ENCODE measurements at regions not wholly inside any gene's neighbourhood (a gene's known extent, or its start where the extent isn't known, plus 50 kb on each side); places are given as distances from the start of the nearest gene placed in this dataset.
"Not testable (repeated sequence)": the region's sequence is repeated elsewhere in the genome, so short reads cannot be mapped to it uniquely, and the experiment has no call there.

GRCh38 chr10:2548071-2548470 lies 519.3 kb upstream of the PFKP start:
- no peak overlapping the region for H3K27ac ChIP-seq (replicated peaks)
- intact Hi-C loops (cut with micrococcal nuclease), result no loop called here
- H3K36me3 ChIP-seq, result no peaks in the 10 kb centered on the region
- H3K27me3 ChIP-seq (ENCODE audit: low read depth), result peaks cover 8% of the 10 kb centered on the region
- no peak for TF ChIP-seq CTCF (IDR thresholded peaks at IDR 0.05; ENCODE audit: borderline replicate concordance)
- H3K4me3 ChIP-seq, result no peak overlapping the region
- no peak for DNase-seq
- H3K9me3 ChIP-seq (replicated peaks), result no peaks in the 10 kb centered on the region
- H3K4me1 ChIP-seq, result no peaks in the 10 kb centered on the region

GRCh38 chr10:2547606-2548005 lies 519.7 kb upstream of the PFKP start:
- intact Hi-C loops (cut with micrococcal nuclease), result no loop called here
- H3K27me3 ChIP-seq (ENCODE audit: low read depth), result peaks cover 8% of the 10 kb centered on the region
- H3K4me3 ChIP-seq, result no peak overlapping the region
- TF ChIP-seq CTCF (IDR thresholded peaks at IDR 0.05; ENCODE audit: borderline replicate concordance), result no peak
- no peaks in the 10 kb centered on the region for H3K4me1 ChIP-seq
- H3K27ac ChIP-seq (replicated peaks), result no peak overlapping the region
- H3K36me3 ChIP-seq, result no peaks in the 10 kb centered on the region
- DNase-seq, result no peak
- no peaks in the 10 kb centered on the region for H3K9me3 ChIP-seq (replicated peaks)

GRCh38 chr10:2546894-2547293 lies 520.5 kb upstream of the PFKP start:
- H3K9me3 ChIP-seq (replicated peaks); H3K36me3 ChIP-seq; H3K4me1 ChIP-seq; DNase-seq; intact Hi-C loops (cut with micrococcal nuclease); H3K27ac ChIP-seq (replicated peaks); H3K4me3 ChIP-seq; H3K27me3 ChIP-seq (ENCODE audit: low read depth): not testable (repeated sequence)

GRCh38 chr10:2543974-2544373 lies 523.4 kb upstream of the PFKP start:
- H3K9me3 ChIP-seq (replicated peaks), result no peaks in the 10 kb centered on the region
- no peak overlapping the region for H3K27ac ChIP-seq (replicated peaks)
- H3K4me1 ChIP-seq, result no peaks in the 10 kb centered on the region
- peaks cover 8% of the 10 kb centered on the region for H3K27me3 ChIP-seq (ENCODE audit: low read depth)
- no peak overlapping the region for H3K4me3 ChIP-seq
- intact Hi-C loops (cut with micrococcal nuclease), result no loop called here
- DNase-seq, result no peak
- H3K36me3 ChIP-seq, result no peaks in the 10 kb centered on the region
- TF ChIP-seq CTCF (IDR thresholded peaks at IDR 0.05; ENCODE audit: borderline replicate concordance), result no peak

GRCh38 chr10:2543142-2543886 lies 524.0 kb upstream of the PFKP start:
- H3K4me1 ChIP-seq, result no peaks in the 10 kb centered on the region
- TF ChIP-seq CTCF (IDR thresholded peaks at IDR 0.05; ENCODE audit: borderline replicate concordance), result no peak
- no peak overlapping the region for H3K27ac ChIP-seq (replicated peaks)
- H3K9me3 ChIP-seq (replicated peaks), result no peaks in the 10 kb centered on the region
- H3K36me3 ChIP-seq, result no peaks in the 10 kb centered on the region
- no peak overlapping the region for H3K4me3 ChIP-seq
- intact Hi-C loops (cut with micrococcal nuclease), result no loop called here
- no peak for DNase-seq
- peaks cover 8% of the 10 kb centered on the region for H3K27me3 ChIP-seq (ENCODE audit: low read depth)

- Histone ChIP-seq H3K4me3 (no peak overlapping the region), H3K9me3 (replicated peaks) (no peaks in the 10 kb centered on the region), H3K27me3 (ENCODE audit: low read depth) (peaks cover 8% of the 10 kb centered on the region), H3K4me1 (no peaks in the 10 kb centered on the region), H3K27ac (replicated peaks) (no peak overlapping the region), H3K36me3 (no peaks in the 10 kb centered on the region)
- intact Hi-C loops (cut with micrococcal nuclease), result no loop called here
- no peak for TF ChIP-seq CTCF (IDR thresholded peaks at IDR 0.05; ENCODE audit: borderline replicate concordance)
- no peak for DNase-seq
These were observed 526.2 kb upstream of the PFKP start for GRCh38 chr10:2541176-2541575.

Data from left ventricle myocardium inferior (tissue), 1 donor.